Mesenchymal stem cell (in vitro differentiated cells and primary cell): ENCODE measurements at regions not wholly inside any gene's neighbourhood (a gene's known extent, or its start where the extent isn't known, plus 50 kb on each side); places are given as distances from the start of the nearest gene placed in this dataset.

ENCODE experiments used
- DNase-seq: peaks from one replicate; pipeline ENCODE4 v3.0.0-alpha.2; 2013
- H2AFZ ChIP-seq: one replicate; pipeline ENCODE4 v1.6.1; 2013; ENCODE audit warnings: low read depth, mild to moderate bottlenecking, control low read depth, inconsistent platforms, low read length, moderate library complexity
- H2AK5ac ChIP-seq: 2 replicates; pipeline ENCODE4 v1.6.1; 2013; ENCODE audit warnings: low read length, moderate library complexity, mild to moderate bottlenecking, inconsistent platforms; ENCODE audit not compliant: severe bottlenecking
- H2BK120ac ChIP-seq: one replicate; pipeline ENCODE4 v1.6.1; 2013; ENCODE audit warnings: low read depth, mild to moderate bottlenecking, inconsistent platforms, low read length, moderate library complexity
- H2BK12ac ChIP-seq, 2 experiments: one replicate each; pipeline ENCODE4 v1.6.1; 2013; ENCODE audit warnings: inconsistent platforms in 2 of 2, low read length in 2 of 2, mild to moderate bottlenecking in 2 of 2, moderate library complexity in 2 of 2, control low read depth in 1 of 2
- H2BK15ac ChIP-seq: one replicate; pipeline ENCODE4 v1.6.1; 2013; ENCODE audit warnings: mild to moderate bottlenecking, low read depth, inconsistent platforms; ENCODE audit not compliant: poor library complexity, severe bottlenecking
- H2BK5ac ChIP-seq: 2 replicates; pipeline ENCODE4 v1.6.1; 2013; ENCODE audit warnings: low read depth, mild to moderate bottlenecking, low read length, control low read depth, inconsistent platforms; ENCODE audit not compliant: poor library complexity, severe bottlenecking
- H3K14ac ChIP-seq, 2 experiments: one replicate each; pipeline ENCODE4 v1.6.1; 2013; ENCODE audit warnings: inconsistent platforms in 2 of 2, low read length in 2 of 2, control low read depth in 1 of 2, mild to moderate bottlenecking in 1 of 2, moderate library complexity in 1 of 2
- H3K18ac ChIP-seq, 2 experiments: one replicate each; pipeline ENCODE4 v1.6.1; 2013; ENCODE audit warnings: inconsistent platforms in 2 of 2, low read length in 2 of 2, control low read depth in 1 of 2, low read depth in 1 of 2, mild to moderate bottlenecking in 1 of 2
- H3K23ac ChIP-seq, 2 experiments: one replicate each; pipeline ENCODE4 v1.6.1; 2013; ENCODE audit warnings: inconsistent platforms in 2 of 2, low read length in 2 of 2, mild to moderate bottlenecking in 2 of 2, moderate library complexity in 2 of 2, control low read depth in 1 of 2
- H3K27ac ChIP-seq: 2 replicates; pipeline ENCODE4 v1.5.1; 2013; ENCODE audit warnings: mild to moderate bottlenecking, moderate library complexity, low read length, control low read depth, inconsistent platforms; ENCODE audit not compliant: poor library complexity, severe bottlenecking
- H3K27me3 ChIP-seq, 2 experiments: 2 replicates each; pipeline versions ENCODE4 v1.6.1 to v1.7.0; 2013; ENCODE audit warnings: low read length in 2 of 2, mild to moderate bottlenecking in 2 of 2, moderate library complexity in 2 of 2, control low read depth in 1 of 2, inconsistent platforms in 1 of 2; ENCODE audit not compliant: control insufficient read depth in 1 of 2, insufficient read depth in 1 of 2
- H3K36me3 ChIP-seq, 2 experiments: 2 replicates each; pipeline versions ENCODE4 v1.6.1 to v1.7.0; 2013; ENCODE audit warnings: low read length in 2 of 2, control low read depth in 1 of 2, inconsistent platforms in 1 of 2, low read depth in 1 of 2, mild to moderate bottlenecking in 1 of 2; ENCODE audit not compliant: insufficient read depth in 2 of 2, control insufficient read depth in 1 of 2
- H3K4ac ChIP-seq, 2 experiments: one replicate each; pipeline ENCODE4 v1.6.1; 2013; ENCODE audit warnings: inconsistent platforms in 2 of 2, low read length in 2 of 2, mild to moderate bottlenecking in 2 of 2, moderate library complexity in 2 of 2, control low read depth in 1 of 2, low read depth in 1 of 2
- H3K4me1 ChIP-seq: 2 replicates; pipeline ENCODE4 v1.6.1; 2013; ENCODE audit warnings: low read depth, low read length, control low read depth; ENCODE audit not compliant: control insufficient read depth, insufficient read depth
- H3K4me2 ChIP-seq: 2 replicates; pipeline ENCODE4 v1.6.1; 2013; ENCODE audit warnings: low read length, mild to moderate bottlenecking, inconsistent platforms; ENCODE audit not compliant: poor library complexity, severe bottlenecking
- H3K4me3 ChIP-seq, 2 experiments: 2 replicates each; pipeline versions ENCODE4 v1.5.1 to v1.7.0; 2013; ENCODE audit warnings: low read length in 2 of 2, mild to moderate bottlenecking in 2 of 2, control low read depth in 1 of 2, low read depth in 1 of 2; ENCODE audit not compliant: insufficient read depth in 1 of 2
- H3K79me1 ChIP-seq: replicated peaks from 2 replicates; pipeline ENCODE4 v1.6.1; 2013; ENCODE audit warnings: mild to moderate bottlenecking, control low read depth, low read length, inconsistent platforms; ENCODE audit not compliant: poor library complexity, severe bottlenecking
- H3K9ac ChIP-seq: 2 replicates; pipeline ENCODE4 v1.7.0; 2013; ENCODE audit warnings: mild to moderate bottlenecking, low read length, moderate library complexity
- H3K9me3 ChIP-seq: 2 replicates; pipeline ENCODE4 v1.7.0; 2013; ENCODE audit warnings: mild to moderate bottlenecking, low read length; ENCODE audit not compliant: control insufficient read depth
- H4K8ac ChIP-seq: one replicate; pipeline ENCODE4 v1.6.1; 2013; ENCODE audit warnings: inconsistent platforms, mild to moderate bottlenecking, low read length, moderate library complexity
- H4K91ac ChIP-seq: one replicate; pipeline ENCODE4 v1.6.1; 2013; ENCODE audit warnings: mild to moderate bottlenecking, low read length, inconsistent platforms
- WGBS: methylation state at CpG from one replicate; pipeline ENCODE4 v1.1.7; 2013; ENCODE audit warnings: mixed read lengths; 5-methylcytosine and 5-hydroxymethylcytosine counted together

DNA sequence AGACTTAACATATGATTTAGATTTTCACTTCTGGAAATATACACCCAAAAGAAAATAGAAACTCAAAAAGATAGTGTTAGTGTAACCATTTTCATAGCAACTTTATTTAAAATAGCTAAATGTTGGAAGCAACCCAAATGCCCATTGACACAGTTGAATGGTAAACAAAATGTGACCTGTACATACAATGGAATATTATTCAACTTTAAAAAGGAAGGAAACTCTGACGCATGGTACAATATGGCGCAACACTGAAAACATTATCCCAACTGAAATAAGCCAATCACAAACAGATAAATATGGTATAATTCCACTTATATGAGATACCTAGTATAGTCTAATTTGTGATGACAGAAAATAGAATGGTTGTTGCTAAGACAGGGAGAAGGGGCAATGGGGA lies 1456.1 kb upstream of the MIR17HG start:
- no peak overlapping the region for H2BK12ac ChIP-seq
- no peak overlapping the region for H2AK5ac ChIP-seq
- no peaks in the 10 kb centered on the region for H3K27me3 ChIP-seq
- H3K18ac ChIP-seq, result no peak overlapping the region
- DNase-seq, result no peak
- no CpG with 5 or more reads among the region's 2 CpGs for WGBS
- no peak overlapping the region for H2BK15ac ChIP-seq
- H2BK120ac ChIP-seq, result no peak overlapping the region
- no peak overlapping the region for H3K14ac ChIP-seq
- no peak overlapping the region for H3K4ac ChIP-seq
- no peaks in the 10 kb centered on the region for H3K4me1 ChIP-seq
- no peak overlapping the region for H2AFZ ChIP-seq
- H2BK5ac ChIP-seq, result no peak overlapping the region
- H3K27ac ChIP-seq, result no peak overlapping the region
- H3K4me2 ChIP-seq, result no peak overlapping the region
- H4K8ac ChIP-seq, result no peak overlapping the region
- no peaks in the 10 kb centered on the region for H3K79me1 ChIP-seq
- no peak overlapping the region for H3K9ac ChIP-seq
- no peaks in the 10 kb centered on the region for H3K9me3 ChIP-seq
- no peak overlapping the region for H4K91ac ChIP-seq
- H3K23ac ChIP-seq, result no peak overlapping the region
- H3K36me3 ChIP-seq, result no peaks in the 10 kb centered on the region
- no peak overlapping the region for H3K4me3 ChIP-seq

DNA sequence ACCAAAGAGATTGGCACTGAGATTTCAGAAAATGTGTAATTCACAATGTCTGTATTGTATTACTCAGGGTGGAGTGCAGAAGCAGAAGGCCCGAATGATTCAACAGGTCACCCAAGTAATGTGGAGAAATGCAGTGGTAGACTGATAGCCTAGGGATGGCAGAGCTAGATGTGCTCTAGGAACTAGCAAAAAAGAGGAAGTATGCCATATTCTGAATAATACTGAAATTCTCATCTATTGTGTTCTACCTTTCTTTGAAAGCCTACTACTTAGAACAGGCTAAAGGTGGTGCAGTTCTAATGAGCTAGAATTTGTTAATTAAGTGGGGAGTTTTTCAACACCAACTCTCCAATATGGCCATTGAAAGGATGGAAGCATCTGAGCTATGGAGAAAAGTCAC lies 1449.8 kb upstream of the MIR17HG start:
- H2BK15ac ChIP-seq, result no peak overlapping the region
- no peak overlapping the region for H2BK120ac ChIP-seq
- H3K4me1 ChIP-seq, result no peaks in the 10 kb centered on the region
- no peak overlapping the region for H2BK12ac ChIP-seq
- H2AFZ ChIP-seq, result no peak overlapping the region
- no peak overlapping the region for H3K4me2 ChIP-seq
- no peak for DNase-seq
- no peak overlapping the region for H3K4me3 ChIP-seq
- no peak overlapping the region for H4K91ac ChIP-seq
- H3K18ac ChIP-seq, result no peak overlapping the region
- H3K36me3 ChIP-seq, result no peaks in the 10 kb centered on the region
- no peak overlapping the region for H3K4ac ChIP-seq
- H2BK5ac ChIP-seq, result no peak overlapping the region
- no peak overlapping the region for H3K23ac ChIP-seq
- H3K79me1 ChIP-seq, result no peaks in the 10 kb centered on the region
- no peak overlapping the region for H3K27ac ChIP-seq
- H3K9me3 ChIP-seq, result peaks cover 3% of the 10 kb centered on the region
- WGBS, result 95% methylated on average over 1 of the region's 1 CpG
- H3K27me3 ChIP-seq, result no peaks in the 10 kb centered on the region
- H2AK5ac ChIP-seq, result no peak overlapping the region
- no peak overlapping the region for H3K9ac ChIP-seq
- H3K14ac ChIP-seq, result no peak overlapping the region
- no peak overlapping the region for H4K8ac ChIP-seq

DNA sequence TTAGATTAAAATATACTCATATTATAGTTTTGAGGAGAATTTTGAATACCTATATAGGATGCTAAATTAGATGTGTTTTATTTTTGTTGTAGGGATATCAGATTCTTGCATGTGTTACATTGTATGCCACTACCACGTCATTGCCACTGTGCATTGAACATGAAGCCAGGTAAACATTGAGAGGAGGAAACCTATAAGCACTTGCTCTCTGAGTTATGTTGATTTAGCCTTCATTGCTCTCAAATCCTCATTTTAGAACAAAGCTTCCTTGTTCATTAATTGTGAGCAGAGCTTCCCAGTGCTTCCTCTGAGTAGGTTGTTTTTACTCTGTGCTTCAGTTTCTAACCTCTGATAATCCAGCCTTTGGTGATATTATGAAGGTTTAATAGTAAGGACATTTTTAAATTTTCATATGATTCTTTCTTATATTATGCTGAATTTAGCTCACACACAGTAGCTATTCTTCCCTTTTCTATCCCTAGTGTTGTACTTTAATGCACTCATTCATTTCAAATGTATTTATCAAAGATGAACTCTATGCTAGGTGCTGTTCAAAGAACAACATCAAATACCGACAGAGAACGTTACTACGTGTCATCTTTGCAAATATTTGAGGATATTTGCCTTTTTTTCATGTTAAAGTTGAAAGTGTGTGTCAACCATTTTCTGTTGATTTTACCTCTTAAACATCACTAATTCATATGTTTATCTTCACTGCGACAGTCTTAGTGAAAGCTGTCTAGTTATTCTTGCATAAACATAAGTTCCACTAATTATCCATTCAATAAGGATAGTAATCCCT lies 1448.0 kb upstream of the MIR17HG start:
- Histone ChIP-seq H3K9me3 (peaks cover 8% of the 10 kb centered on the region), H2BK5ac (no peak overlapping the region), H2AFZ (no peak overlapping the region), H2BK120ac (no peak overlapping the region), H3K14ac (no peak overlapping the region), H2BK12ac (no peak overlapping the region), H2BK15ac (no peak overlapping the region), H4K91ac (no peak overlapping the region), H3K27me3 (no peaks in the 10 kb centered on the region), H3K4ac (no peak overlapping the region), H3K9ac (no peak overlapping the region), H2AK5ac (no peak overlapping the region), H3K23ac (no peak overlapping the region), H3K4me3 (no peak overlapping the region), H3K18ac (no peak overlapping the region), H3K36me3 (no peaks in the 10 kb centered on the region), H4K8ac (no peak overlapping the region), H3K4me2 (no peak overlapping the region), H3K27ac (no peak overlapping the region), H3K79me1 (no peaks in the 10 kb centered on the region), H3K4me1 (no peaks in the 10 kb centered on the region)
- DNase-seq, result no peak
- WGBS, result 92% methylated on average over 2 of the region's 5 CpGs

DNA sequence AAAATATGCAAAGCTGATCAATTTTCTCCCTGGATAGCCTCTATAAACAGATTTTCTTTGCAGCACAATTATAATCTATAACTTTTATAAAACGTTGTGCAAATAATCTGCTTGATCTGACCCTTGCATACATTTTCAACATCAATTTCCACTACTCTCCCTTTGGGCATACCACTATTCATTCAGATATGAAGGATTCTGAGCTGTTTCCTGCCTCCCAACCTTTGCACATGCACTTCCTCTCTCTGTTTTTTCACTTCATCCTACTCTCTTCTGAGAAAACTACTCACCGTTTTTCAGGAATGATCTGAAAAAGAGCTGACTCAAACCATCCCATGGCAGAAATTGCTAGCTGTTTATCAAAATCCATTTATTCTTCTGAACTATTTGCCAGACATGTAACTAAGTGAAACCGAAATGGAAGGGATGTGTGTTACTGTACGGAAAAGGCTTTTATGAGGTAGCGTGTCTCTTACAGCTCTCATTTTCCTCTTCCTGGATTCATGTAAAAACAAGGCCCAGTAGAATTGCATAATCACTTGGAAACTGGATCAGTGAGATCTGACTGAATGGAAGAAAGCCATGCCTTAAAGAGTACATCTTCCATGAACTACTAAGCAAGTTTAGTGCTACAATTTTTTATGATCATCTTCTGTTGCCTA lies 1447.3 kb upstream of the MIR17HG start:
- no peak overlapping the region for H3K23ac ChIP-seq
- H2AK5ac ChIP-seq, result no peak overlapping the region
- no peaks in the 10 kb centered on the region for H3K4me1 ChIP-seq
- H3K27me3 ChIP-seq, result no peaks in the 10 kb centered on the region
- H3K14ac ChIP-seq, result no peak overlapping the region
- no peak overlapping the region for H2BK5ac ChIP-seq
- H4K8ac ChIP-seq, result no peak overlapping the region
- H3K9me3 ChIP-seq, result peaks cover 8% of the 10 kb centered on the region
- no peaks in the 10 kb centered on the region for H3K79me1 ChIP-seq
- no peaks in the 10 kb centered on the region for H3K36me3 ChIP-seq
- no peak overlapping the region for H2BK15ac ChIP-seq
- no peak overlapping the region for H3K4me2 ChIP-seq
- 85% methylated on average over 5 of the region's 5 CpGs for WGBS
- no peak overlapping the region for H4K91ac ChIP-seq
- peak overlapping the region; percentile 61 for H3K9ac ChIP-seq
- H2BK120ac ChIP-seq, result no peak overlapping the region
- no peak overlapping the region for H3K4ac ChIP-seq
- H3K27ac ChIP-seq, result no peak overlapping the region
- H2BK12ac ChIP-seq, result no peak overlapping the region
- H3K18ac ChIP-seq, result no peak overlapping the region
- DNase-seq, result no peak
- H3K4me3 ChIP-seq, result peak overlapping the region in 1 of 2 experiments; percentile 43
- no peak overlapping the region for H2AFZ ChIP-seq
